Activated CD4-positive, alpha-beta memory T cell treated with anti-CD3 and anti-CD28 coated beads for 36 hours (primary cell): ENCODE measurements at regions not wholly inside any gene's neighbourhood (a gene's known extent, or its start where the extent isn't known, plus 50 kb on each side); places are given as distances from the start of the nearest gene placed in this dataset.

Experiments
- CTCF ChIA-PET: fragments of 350-600 bp; sonication (Branson Sonifier 250); formaldehyde crosslinking; loops from one replicate; lab custom pipeline; 2021; ENCODE audit warnings: antibody characterized with exemption, inconsistent platforms; lab: Charles Lee
- POLR2A ChIA-PET: fragments of 350-600 bp; sonication (Branson Sonifier 250); formaldehyde crosslinking; loops from one replicate; lab custom pipeline; 2021; ENCODE audit warnings: antibody characterized with exemption; lab: Charles Lee
- DNase-seq: peaks from one replicate; pipeline ENCODE4 v3.0.0-alpha.2; 2020
- H3K27ac Mint-ChIP-seq: one replicate; pipeline ENCODE4 v1.8.0; 2021; ENCODE audit warnings: mixed read lengths
- H3K27me3 Mint-ChIP-seq: one replicate; pipeline ENCODE4 v1.8.0; 2021; ENCODE audit warnings: mixed read lengths
- H3K36me3 Mint-ChIP-seq: one replicate; pipeline ENCODE4 v1.8.0; 2021; ENCODE audit warnings: mixed read lengths
- H3K4me1 Mint-ChIP-seq: one replicate; pipeline ENCODE4 v1.8.0; 2021; ENCODE audit warnings: low read depth, mixed read lengths
- H3K4me3 Mint-ChIP-seq: one replicate; pipeline ENCODE4 v1.8.0; 2021; ENCODE audit warnings: mild to moderate bottlenecking, mixed read lengths
- H3K9me3 Mint-ChIP-seq: one replicate; pipeline ENCODE4 v1.8.0; 2021; ENCODE audit warnings: mixed read lengths
- intact Hi-C: fragments of 100-400 bp; cut with micrococcal nuclease; formaldehyde crosslinking; loops from one replicate; pipeline ENCODE4 v1.15.1; 2023

DNA sequence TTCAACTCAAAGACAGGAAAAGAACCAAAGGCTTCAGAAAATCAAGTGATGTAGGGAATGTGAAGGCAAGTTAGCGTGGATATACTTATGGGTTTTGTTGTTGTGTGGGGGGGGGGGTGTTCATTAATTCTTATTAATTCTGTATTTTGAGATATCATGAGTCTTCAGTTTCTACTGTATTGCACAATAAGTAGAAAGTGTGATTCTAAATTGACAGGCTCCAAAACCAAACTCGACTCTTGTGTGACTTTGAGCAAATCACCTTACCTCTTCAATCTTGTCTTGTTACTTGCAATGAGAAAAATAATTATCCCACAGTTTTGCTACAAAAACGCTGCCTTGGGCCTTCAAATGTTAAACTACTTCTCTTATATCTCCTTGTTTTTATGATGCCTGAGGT is 453.9 kb upstream of the GOT2 start:
- no peak for DNase-seq
- H3K4me3 Mint-ChIP-seq = no peak overlapping the region
- ChIA-PET CTCF (no interaction called here), POLR2A (no interaction called here)
- peaks cover 2% of the 10 kb centered on the region for H3K9me3 Mint-ChIP-seq
- H3K27ac Mint-ChIP-seq = no peak overlapping the region
- H3K4me1 Mint-ChIP-seq = no peaks in the 10 kb centered on the region
- H3K27me3 Mint-ChIP-seq = no peaks in the 10 kb centered on the region
- intact Hi-C loops = no loop called here
- no peaks in the 10 kb centered on the region for H3K36me3 Mint-ChIP-seq

DNA sequence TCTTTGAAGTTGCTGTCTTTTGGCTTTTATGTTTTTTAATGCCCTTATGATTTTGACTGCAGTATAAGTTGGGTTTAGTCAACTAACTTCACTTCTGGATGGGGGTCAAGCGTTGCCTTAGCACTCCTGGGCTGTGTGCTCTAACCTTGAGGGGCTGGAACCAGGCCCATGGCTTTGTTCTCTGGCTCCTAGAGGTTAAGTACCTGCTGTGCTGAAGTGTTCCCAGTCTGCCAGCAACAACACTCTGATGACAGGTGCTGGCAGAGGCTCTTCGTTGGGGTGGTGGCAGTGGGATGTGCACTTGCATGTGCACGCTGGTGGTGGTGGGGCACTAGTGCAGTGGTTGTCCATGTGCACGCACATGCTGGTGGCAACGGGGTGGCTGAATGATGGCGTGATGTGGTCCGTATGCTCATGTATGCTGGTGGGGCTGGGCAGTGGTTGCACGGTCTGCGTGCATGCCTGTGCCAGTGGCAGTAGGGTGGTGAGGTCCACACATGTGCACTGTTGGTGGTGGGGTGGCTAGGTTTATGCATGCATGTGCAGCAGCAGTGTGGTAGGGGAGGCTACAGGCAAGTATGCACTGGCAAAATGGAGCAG is 447.8 kb upstream of the GOT2 start:
- Mint-ChIP-seq H3K4me3 (no peak overlapping the region), H3K9me3 (peaks cover 4% of the 10 kb centered on the region), H3K27me3 (no peaks in the 10 kb centered on the region), H3K27ac (no peak overlapping the region), H3K36me3 (no peaks in the 10 kb centered on the region), H3K4me1 (no peaks in the 10 kb centered on the region)
- no peak for DNase-seq
- ChIA-PET CTCF (no interaction called here), POLR2A (no interaction called here)
- intact Hi-C loops = no loop called here

DNA sequence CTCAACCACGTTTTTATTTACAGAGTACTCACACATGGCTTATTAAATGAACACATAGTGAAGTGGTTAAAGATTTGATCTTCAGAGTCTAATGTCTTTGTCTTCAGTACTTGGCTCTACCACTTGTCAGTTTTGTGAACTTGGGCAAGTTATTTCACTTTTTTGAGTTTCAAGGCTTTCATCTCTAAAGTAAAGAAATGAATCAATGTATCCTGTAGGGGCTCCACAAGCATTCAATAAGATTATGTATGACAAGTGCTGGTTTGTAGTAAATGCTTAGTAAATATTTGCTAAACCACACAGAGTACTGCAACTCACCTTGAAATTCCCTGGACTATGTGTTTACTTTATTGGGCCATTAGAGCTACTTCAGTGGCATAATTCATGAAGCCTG is 446.0 kb upstream of the GOT2 start:
- peaks cover 4% of the 10 kb centered on the region for H3K9me3 Mint-ChIP-seq
- intact Hi-C loops = no loop called here
- no peaks in the 10 kb centered on the region for H3K4me1 Mint-ChIP-seq
- POLR2A ChIA-PET = no interaction called here
- no peaks in the 10 kb centered on the region for H3K36me3 Mint-ChIP-seq
- H3K4me3 Mint-ChIP-seq = no peak overlapping the region
- DNase-seq = no peak
- CTCF ChIA-PET = interaction anchor here (0.7 kb wide), 1 partner anchor 381 kb away, joined by 3 read pairs; no protein-coding TSS in a partner anchor
- no peaks in the 10 kb centered on the region for H3K27me3 Mint-ChIP-seq
- H3K27ac Mint-ChIP-seq = no peak overlapping the region

DNA sequence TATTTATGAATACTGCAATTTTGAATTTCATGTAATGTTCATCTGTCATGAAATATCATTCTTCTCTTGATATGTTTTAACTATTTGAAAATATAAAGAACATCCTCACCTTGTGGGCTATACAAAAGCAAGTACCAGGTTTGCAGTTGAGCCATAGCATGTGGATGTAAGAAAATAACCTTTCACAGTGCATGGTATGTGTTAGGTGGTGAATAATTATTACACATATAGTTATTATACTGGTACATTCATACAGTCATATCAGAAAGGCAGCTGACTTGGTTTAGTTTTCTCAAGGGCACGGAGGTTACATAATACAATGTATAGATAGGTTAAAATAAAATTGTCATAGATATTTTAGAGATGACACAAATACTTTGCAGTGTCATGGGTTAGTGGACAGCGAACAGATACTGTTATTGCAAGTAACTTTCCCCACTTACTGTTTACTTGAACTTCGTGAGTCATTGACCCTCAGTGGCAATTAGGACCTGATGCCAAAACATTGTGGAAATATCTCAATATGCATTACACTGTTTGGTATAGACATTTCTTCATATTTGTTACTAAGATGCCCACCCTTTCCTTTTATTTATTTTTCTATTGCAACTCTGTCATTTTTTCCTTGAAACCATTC is 445.4 kb upstream of the GOT2 start:
- no peaks in the 10 kb centered on the region for H3K27me3 Mint-ChIP-seq
- POLR2A ChIA-PET = no interaction called here
- CTCF ChIA-PET = interaction anchor here (0.7 kb wide), 1 partner anchor 380 kb away, joined by 3 read pairs; no protein-coding TSS in a partner anchor
- DNase-seq = no peak
- H3K4me1 Mint-ChIP-seq = no peaks in the 10 kb centered on the region
- intact Hi-C loops = loop anchor here (5.0 kb wide), 1 partner anchor 147 kb away; no protein-coding TSS in a partner anchor
- H3K27ac Mint-ChIP-seq = no peak overlapping the region
- H3K4me3 Mint-ChIP-seq = no peak overlapping the region
- peaks cover 4% of the 10 kb centered on the region for H3K9me3 Mint-ChIP-seq
- no peaks in the 10 kb centered on the region for H3K36me3 Mint-ChIP-seq

DNA sequence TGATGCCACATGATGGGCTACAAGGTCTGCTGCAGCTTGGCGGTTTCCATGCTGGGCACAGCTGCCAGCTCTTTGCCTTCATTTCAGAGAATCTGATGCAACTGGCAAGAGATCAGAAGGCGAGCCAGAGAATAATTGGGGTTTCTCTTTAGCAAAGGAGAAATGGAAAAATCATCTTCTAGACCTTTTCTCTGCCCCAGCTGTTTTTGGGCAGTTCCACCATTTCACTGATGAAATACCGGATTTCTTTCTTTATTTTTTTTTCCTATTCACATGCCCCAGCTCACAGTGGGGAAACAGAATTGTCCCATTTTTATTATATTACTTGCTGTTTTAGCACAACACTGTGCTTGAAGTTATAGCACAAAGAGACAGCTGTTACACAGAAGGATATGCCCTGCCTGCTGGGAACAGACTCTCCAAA is 439.3 kb upstream of the GOT2 start:
- intact Hi-C loops = no loop called here
- no peaks in the 10 kb centered on the region for H3K27me3 Mint-ChIP-seq
- no peak for DNase-seq
- no peaks in the 10 kb centered on the region for H3K4me1 Mint-ChIP-seq
- ChIA-PET CTCF (no interaction called here), POLR2A (no interaction called here)
- peaks cover 5% of the 10 kb centered on the region for H3K9me3 Mint-ChIP-seq
- H3K4me3 Mint-ChIP-seq = no peak overlapping the region
- no peak overlapping the region for H3K27ac Mint-ChIP-seq
- no peaks in the 10 kb centered on the region for H3K36me3 Mint-ChIP-seq

DNA sequence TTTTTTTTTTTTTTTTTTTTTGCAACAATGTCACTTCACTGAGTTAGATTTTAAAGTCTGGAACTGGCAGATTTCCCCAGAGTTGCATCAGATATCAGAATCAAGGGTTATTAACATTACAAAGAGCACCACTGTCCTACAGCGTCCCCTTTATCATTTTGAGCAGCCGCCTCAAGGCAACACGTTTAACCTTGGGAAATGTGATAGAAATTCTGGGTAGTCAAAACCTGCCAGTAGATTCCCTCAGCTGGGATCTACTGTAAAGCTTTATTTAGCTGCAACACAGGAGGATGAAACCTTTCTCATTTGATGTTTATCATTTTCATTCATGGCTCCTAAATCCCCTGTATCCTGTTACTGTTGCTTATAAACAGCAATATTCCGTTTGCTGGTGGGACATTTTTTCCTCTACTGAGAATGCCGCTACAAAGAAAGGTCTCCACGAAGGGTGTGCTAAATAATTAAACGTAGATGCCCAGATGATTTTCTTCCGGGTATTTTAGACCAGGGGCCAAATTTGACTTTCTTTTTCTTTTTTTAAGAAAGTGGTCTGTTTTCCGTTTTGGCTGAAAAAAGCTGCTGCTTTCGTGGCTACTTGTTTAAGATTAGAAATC is 436.1 kb upstream of the GOT2 start:
- Mint-ChIP-seq H3K27ac (no peak overlapping the region), H3K9me3 (peaks cover 4% of the 10 kb centered on the region), H3K36me3 (no peaks in the 10 kb centered on the region), H3K27me3 (no peaks in the 10 kb centered on the region), H3K4me1 (no peaks in the 10 kb centered on the region), H3K4me3 (no peak overlapping the region)
- intact Hi-C loops = no loop called here
- ChIA-PET CTCF (no interaction called here), POLR2A (no interaction called here)
- DNase-seq = no peak

DNA sequence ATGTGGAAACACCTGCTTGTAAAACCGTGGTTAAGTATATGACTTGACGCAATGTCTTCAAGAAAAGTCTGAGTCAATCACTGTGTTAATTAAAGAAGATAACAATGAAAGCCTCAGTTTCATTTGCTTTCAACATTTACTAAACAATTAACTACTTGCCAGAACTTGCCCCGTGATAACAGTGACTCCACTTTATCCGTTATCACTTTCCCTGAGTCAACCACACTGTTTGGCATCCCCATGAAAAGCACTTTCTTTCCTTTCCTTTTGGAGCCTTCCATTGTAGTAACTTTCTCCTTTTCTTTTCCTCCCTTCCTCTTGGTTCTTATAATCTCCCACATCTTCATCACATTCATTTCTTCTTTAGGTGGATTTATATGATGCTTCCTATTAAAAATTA is 435.1 kb upstream of the GOT2 start:
- CTCF ChIA-PET = no interaction called here
- H3K4me1 Mint-ChIP-seq = no peaks in the 10 kb centered on the region
- H3K4me3 Mint-ChIP-seq = no peak overlapping the region

DNA sequence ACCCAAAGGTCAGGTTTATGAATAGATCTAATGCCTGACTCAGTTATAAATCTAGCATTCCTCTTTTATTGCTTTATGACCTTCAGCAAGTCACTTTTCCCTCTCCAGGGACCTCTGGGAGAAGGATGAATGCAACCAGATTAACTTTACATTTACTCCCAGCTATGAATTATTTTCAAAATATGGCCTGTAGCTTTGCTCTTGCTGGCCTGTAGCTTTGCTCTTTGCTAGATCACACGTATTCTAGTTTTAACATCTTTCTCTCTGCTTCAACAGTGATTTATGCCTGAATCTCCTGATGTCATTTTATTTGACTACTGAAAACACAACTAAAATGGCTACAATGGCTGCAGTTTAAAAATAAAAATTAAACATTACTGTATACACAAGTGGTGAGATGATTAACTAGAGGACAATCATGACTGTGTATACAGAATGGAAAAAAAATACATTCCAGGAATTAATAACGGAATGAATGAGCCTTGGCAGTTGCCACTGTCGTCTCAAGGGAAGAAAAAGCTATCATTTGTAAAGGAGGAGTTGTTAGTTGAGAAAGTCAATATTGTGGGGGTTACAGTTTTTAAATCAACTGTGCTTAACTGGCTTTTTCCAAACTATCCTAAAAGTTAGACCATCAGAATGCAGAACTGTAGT is 434.5 kb upstream of the GOT2 start:
- H3K36me3 Mint-ChIP-seq = no peaks in the 10 kb centered on the region
- H3K9me3 Mint-ChIP-seq = peaks cover 4% of the 10 kb centered on the region
- H3K4me3 Mint-ChIP-seq = no peak overlapping the region
- DNase-seq = no peak
- H3K4me1 Mint-ChIP-seq = no peaks in the 10 kb centered on the region
- CTCF ChIA-PET = no interaction called here
- POLR2A ChIA-PET = interaction anchor here (0.6 kb wide), 1 partner anchor 19 kb away, joined by 4 read pairs; no protein-coding TSS in a partner anchor
- H3K27ac Mint-ChIP-seq = no peak overlapping the region
- intact Hi-C loops = no loop called here
- H3K27me3 Mint-ChIP-seq = no peaks in the 10 kb centered on the region

More for the DNA sequence above, 435.1 kb upstream of the GOT2 start:
- H3K36me3 Mint-ChIP-seq = no peaks in the 10 kb centered on the region
- H3K27ac Mint-ChIP-seq = no peak overlapping the region
- POLR2A ChIA-PET = interaction anchor here (0.6 kb wide), 1 partner anchor 20 kb away, joined by 4 read pairs; no protein-coding TSS in a partner anchor
- peaks cover 4% of the 10 kb centered on the region for H3K9me3 Mint-ChIP-seq
- intact Hi-C loops = no loop called here
- no peak for DNase-seq
- no peaks in the 10 kb centered on the region for H3K27me3 Mint-ChIP-seq

DNA sequence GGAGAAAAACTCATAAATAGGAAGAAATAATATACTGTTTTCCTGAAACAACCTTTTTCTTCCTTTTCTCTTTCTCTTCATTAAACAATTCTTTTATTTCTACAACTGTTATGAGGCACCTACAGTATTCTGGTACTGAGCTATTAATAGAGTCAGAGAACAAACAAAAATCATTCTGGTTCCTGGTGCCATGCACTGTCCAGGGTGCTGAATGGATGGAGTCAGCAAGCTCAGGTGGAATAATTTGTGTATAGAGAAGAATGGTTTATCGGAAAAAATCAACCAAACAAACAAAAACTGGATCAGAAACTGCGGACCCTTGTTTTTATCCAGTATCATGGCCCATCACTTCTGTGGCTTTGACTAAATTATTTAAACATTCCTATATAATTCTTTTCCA is 430.3 kb upstream of the GOT2 start:
- intact Hi-C loops = no loop called here
- DNase-seq = no peak
- no peaks in the 10 kb centered on the region for H3K4me1 Mint-ChIP-seq
- no peaks in the 10 kb centered on the region for H3K36me3 Mint-ChIP-seq
- no peaks in the 10 kb centered on the region for H3K27me3 Mint-ChIP-seq
- H3K9me3 Mint-ChIP-seq = peaks cover 4% of the 10 kb centered on the region
- ChIA-PET POLR2A (no interaction called here), CTCF (no interaction called here)
- H3K27ac Mint-ChIP-seq = no peak overlapping the region
- H3K4me3 Mint-ChIP-seq = no peak overlapping the region

DNA sequence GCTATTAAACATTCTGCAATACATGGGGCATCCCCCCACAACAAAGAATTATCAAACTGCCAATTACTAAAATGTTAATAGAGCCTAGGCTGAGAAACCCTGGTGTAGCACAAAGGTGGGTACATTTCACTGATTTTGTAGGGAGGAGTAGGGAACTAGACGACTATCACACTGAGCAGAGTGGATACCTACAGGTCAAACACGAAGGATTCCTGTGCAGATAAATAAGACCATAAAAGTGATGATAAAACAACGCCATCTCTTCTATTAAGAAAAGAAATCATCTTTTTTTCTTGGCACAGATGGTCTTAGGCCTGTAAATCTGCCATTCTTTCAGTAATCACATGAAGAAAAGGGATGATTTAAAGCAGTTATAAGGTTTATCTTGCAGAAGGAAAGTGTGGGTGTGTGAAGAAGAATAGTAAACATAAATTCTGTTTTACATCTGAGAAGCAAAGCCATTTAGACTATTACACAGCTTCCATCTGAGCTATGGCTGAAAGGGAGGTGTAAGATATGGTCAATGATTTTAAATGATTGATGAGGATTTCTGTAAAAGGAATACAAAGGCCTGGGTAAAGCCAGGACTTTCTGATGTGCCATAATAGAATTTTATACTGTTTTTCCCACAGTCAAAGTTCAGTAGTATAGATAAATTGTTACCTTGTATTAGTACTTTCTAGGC is 429.4 kb upstream of the GOT2 start:
- Mint-ChIP-seq H3K4me1 (no peaks in the 10 kb centered on the region), H3K36me3 (no peaks in the 10 kb centered on the region), H3K27me3 (no peaks in the 10 kb centered on the region), H3K4me3 (no peak overlapping the region), H3K9me3 (peaks cover 2% of the 10 kb centered on the region), H3K27ac (no peak overlapping the region)
- CTCF ChIA-PET = no interaction called here
- POLR2A ChIA-PET = no interaction called here
- no peak for DNase-seq
- intact Hi-C loops = no loop called here

DNA sequence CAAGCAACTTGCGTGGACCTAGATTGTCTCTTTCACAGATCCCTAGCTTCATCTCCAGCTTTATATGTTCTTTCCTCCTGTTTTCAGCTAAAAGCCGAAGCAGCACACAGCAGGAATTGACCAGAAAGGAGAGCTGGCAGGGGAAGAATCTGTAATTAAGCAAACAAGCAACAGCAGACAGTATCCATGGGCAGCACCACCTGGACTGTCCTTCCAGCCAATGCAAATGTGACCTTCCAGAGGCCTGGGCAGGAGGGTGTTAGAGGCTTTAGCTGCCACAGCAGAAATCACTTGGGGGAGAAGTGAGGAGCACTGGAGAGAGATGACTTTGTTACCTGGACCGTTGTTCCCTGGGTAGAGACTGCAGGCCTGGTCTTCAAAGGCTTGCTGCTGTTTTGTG is 427.6 kb upstream of the GOT2 start:
- CTCF ChIA-PET = no interaction called here
- Mint-ChIP-seq H3K27ac (no peak overlapping the region), H3K4me3 (no peak overlapping the region), H3K9me3 (peaks cover 2% of the 10 kb centered on the region), H3K4me1 (no peaks in the 10 kb centered on the region), H3K27me3 (no peaks in the 10 kb centered on the region), H3K36me3 (no peaks in the 10 kb centered on the region)
- POLR2A ChIA-PET = no interaction called here
- no peak for DNase-seq
- intact Hi-C loops = no loop called here

DNA sequence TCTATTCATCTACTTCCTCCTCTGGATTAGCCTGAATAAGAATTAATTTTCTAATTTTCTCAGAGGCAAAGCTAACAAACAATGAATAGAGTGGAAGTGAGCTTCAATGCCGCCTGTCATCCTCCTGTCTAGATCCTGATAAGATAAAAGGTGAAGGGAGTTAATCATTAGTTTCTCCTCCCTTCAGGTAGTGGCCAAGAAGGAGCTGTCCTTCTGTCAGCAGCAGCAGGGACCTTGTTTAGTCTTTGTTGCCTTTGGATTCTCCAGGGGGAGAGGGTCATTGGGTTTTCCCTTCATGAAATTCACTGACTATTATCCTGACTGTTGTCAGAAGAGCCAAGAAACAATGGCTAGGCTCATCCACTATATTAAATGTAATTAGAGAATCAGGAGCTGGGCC is 420.2 kb upstream of the GOT2 start:
- Mint-ChIP-seq H3K36me3 (no peaks in the 10 kb centered on the region), H3K4me3 (no peak overlapping the region), H3K27me3 (no peaks in the 10 kb centered on the region), H3K9me3 (no peaks in the 10 kb centered on the region), H3K27ac (no peak overlapping the region), H3K4me1 (no peaks in the 10 kb centered on the region)
- no peak for DNase-seq
- POLR2A ChIA-PET = no interaction called here
- intact Hi-C loops = no loop called here
- CTCF ChIA-PET = no interaction called here
